Uterus (tissue), 2 donors: ENCODE measurements at regions not wholly inside any gene's neighbourhood (a gene's known extent, or its start where the extent isn't known, plus 50 kb on each side); places are given as distances from the start of the nearest gene placed in this dataset.

ENCODE experiments used
- CTCF ChIP-seq, 4 experiments: fragments of 200-600 bp in 2 of 4; fragments of 450-650 bp in 2 of 4; sonication (generic) in 2 of 4; IDR thresholded peaks; one replicate each; pipeline ENCODE4 v1.5.1; 2016 to 2019; ENCODE audit warnings: antibody characterized with exemption in 4 of 4, mild to moderate bottlenecking in 2 of 4, moderate library complexity in 1 of 4
- POLR2A ChIP-seq, 2 donors: fragments of 450-650 bp; IDR thresholded peaks; one replicate each; pipeline ENCODE4 v1.6.1; 2016; ENCODE audit warnings: antibody characterized with exemption in 2 of 2, mild to moderate bottlenecking in 1 of 2, moderate library complexity in 1 of 2

- no peak for TF ChIP-seq CTCF (IDR thresholded peaks at IDR 0.05)
- TF ChIP-seq POLR2A (IDR thresholded peaks at IDR 0.05): no peak
These were observed 186.8 kb upstream of the LRATD1 start for GRCh38 chr2:14445670-14446069.
